Neural cell (in vitro differentiated cells): ENCODE measurements at regions not wholly inside any gene's neighbourhood (a gene's known extent, or its start where the extent isn't known, plus 50 kb on each side); places are given as distances from the start of the nearest gene placed in this dataset.
"Not testable (repeated sequence)": the region's sequence is repeated elsewhere in the genome, so short reads cannot be mapped to it uniquely, and the experiment has no call there.

ENCODE experiments used
- H2AFZ ChIP-seq: fragments of 200-600, 300-800 bp; sonication (generic), shearing (Covaris generic); 2 replicates; pipeline ENCODE4 v1.6.0; 2014; ENCODE audit warnings: low read depth, mild to moderate bottlenecking, antibody characterized with exemption, low read length, moderate library complexity
- H3F3A ChIP-seq: fragments of 200-600 bp; shearing (Covaris generic); 2 replicates; pipeline ENCODE4 v1.6.1; 2016; ENCODE audit warnings: mild to moderate bottlenecking, moderate library complexity, mixed read lengths, antibody characterized with exemption, low read length; ENCODE audit not compliant: insufficient read depth, poor library complexity, severe bottlenecking
- H3K27ac ChIP-seq: fragments of 200-600, 300-800 bp; sonication (generic), shearing (Covaris generic); 2 replicates; pipeline ENCODE4 v1.5.1; 2014; ENCODE audit warnings: mild to moderate bottlenecking, low read length, moderate library complexity
- H3K27me3 ChIP-seq: fragments of 300-800, 200-600 bp; sonication (generic), shearing (Covaris generic); 2 replicates; pipeline ENCODE4 v1.6.0; 2014; ENCODE audit warnings: mild to moderate bottlenecking, low read depth, low read length, moderate library complexity; ENCODE audit not compliant: insufficient read depth
- H3K36me3 ChIP-seq: fragments of 300-800, 200-600 bp; sonication (generic), shearing (Covaris generic); 2 replicates; pipeline ENCODE4 v1.5.1; 2014; ENCODE audit warnings: mild to moderate bottlenecking, antibody characterized with exemption, low read length, moderate library complexity; ENCODE audit not compliant: insufficient read depth
- H3K4me2 ChIP-seq: fragments of 300-800, 200-600 bp; sonication (generic), shearing (Covaris generic); 2 replicates; pipeline ENCODE4 v1.6.0; 2014; ENCODE audit warnings: mild to moderate bottlenecking, low read length
- H3K4me3 ChIP-seq: fragments of 300-800, 200-600 bp; sonication (generic), shearing (Covaris generic); 2 replicates; pipeline ENCODE4 v1.5.1; 2014; ENCODE audit warnings: mild to moderate bottlenecking, low read length, moderate library complexity
- H3K79me2 ChIP-seq: fragments of 200-600 bp; shearing (Covaris generic); replicated peaks from 2 replicates; pipeline ENCODE4 v1.6.0; 2014; ENCODE audit warnings: mild to moderate bottlenecking, low read length, moderate library complexity; ENCODE audit not compliant: insufficient read depth
- H3K9ac ChIP-seq: fragments of 300-800, 200-600 bp; sonication (generic), shearing (Covaris generic); 2 replicates; pipeline ENCODE4 v1.6.1; 2016; ENCODE audit warnings: mild to moderate bottlenecking, low read length, mixed read lengths
- H3K9me2 ChIP-seq: fragments of 200-600 bp; shearing (Covaris generic); 2 replicates; pipeline ENCODE4 v1.6.1; 2016; ENCODE audit warnings: mild to moderate bottlenecking, low read length, mixed read lengths; ENCODE audit not compliant: insufficient read depth
- H3K9me3 ChIP-seq: fragments of 200-600, 300-800 bp; sonication (generic), shearing (Covaris generic); 2 replicates; pipeline ENCODE4 v1.6.1; 2016; ENCODE audit warnings: mild to moderate bottlenecking, mixed run types, low read length, moderate library complexity, mixed read lengths
- H4K20me1 ChIP-seq: fragments of 200-600 bp; shearing (Covaris generic); 2 replicates; pipeline ENCODE4 v1.6.1; 2016; ENCODE audit warnings: mild to moderate bottlenecking, mixed run types; ENCODE audit not compliant: insufficient read depth
- EP300 ChIP-seq: fragments of 450-650 bp; conservative IDR thresholded peaks from 2 replicates; pipeline ENCODE4 v1.6.1; 2014; ENCODE audit warnings: antibody characterized with exemption, mild to moderate bottlenecking, moderate library complexity; ENCODE audit not compliant: poor library complexity, severe bottlenecking
- POLR2AphosphoS5 ChIP-seq: IDR thresholded peaks from 2 replicates; pipeline ENCODE4 v1.6.1; 2012
- RAD21 ChIP-seq: fragments of 450-650 bp; conservative IDR thresholded peaks from 2 replicates; pipeline ENCODE4 v1.6.1; 2014; ENCODE audit warnings: antibody characterized with exemption, mild to moderate bottlenecking, moderate library complexity

DNA sequence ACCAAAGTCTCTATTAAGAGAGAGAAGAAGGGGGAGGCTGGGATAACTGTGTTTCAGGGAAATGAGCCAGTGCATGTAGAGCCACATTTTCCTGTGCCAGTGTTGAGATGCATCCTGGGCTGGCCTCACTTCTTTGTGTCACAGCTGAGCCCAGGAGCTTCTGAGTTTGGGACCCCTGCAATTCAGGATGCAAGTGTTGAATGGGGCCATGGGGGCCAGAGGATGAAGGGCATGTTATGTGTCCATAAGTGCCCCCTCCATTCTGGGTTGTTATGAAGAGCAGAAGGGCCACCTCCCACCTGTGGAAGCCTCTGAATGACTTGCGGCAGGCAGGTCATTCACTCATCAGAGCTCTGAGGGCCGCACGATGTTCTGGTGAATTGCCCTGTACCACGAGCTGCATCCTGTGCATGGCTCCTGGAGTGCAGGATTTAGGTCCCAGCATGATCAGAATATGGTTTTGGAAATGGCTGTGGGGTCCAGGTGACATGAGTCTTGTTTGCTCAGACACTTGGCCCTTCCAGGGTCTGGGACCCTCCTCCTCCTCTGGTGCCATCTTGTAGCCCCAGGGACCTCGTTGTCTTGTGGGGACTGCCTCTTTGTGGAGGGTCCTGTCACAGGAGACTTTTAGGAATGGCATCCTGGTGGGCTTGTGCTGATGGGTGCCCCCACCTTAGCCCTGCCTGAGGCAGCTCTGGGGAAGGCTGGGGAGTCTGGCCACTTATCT, 115.4 kb upstream of the PITX1 start:
- Histone ChIP-seq H3K36me3 (no peaks in the 10 kb centered on the region), H3K9me3 (no peaks in the 10 kb centered on the region), H3K9ac (no peak overlapping the region), H3F3A (no peaks in the 10 kb centered on the region), H3K9me2 (no peaks in the 10 kb centered on the region), H3K4me2 (no peak overlapping the region), H3K79me2 (no peaks in the 10 kb centered on the region), H4K20me1 (no peaks in the 10 kb centered on the region), H2AFZ (no peak overlapping the region), H3K4me3 (no peak overlapping the region), H3K27me3 (no peaks in the 10 kb centered on the region), H3K27ac (no peak overlapping the region)
- TF ChIP-seq RAD21, result no peak

DNA sequence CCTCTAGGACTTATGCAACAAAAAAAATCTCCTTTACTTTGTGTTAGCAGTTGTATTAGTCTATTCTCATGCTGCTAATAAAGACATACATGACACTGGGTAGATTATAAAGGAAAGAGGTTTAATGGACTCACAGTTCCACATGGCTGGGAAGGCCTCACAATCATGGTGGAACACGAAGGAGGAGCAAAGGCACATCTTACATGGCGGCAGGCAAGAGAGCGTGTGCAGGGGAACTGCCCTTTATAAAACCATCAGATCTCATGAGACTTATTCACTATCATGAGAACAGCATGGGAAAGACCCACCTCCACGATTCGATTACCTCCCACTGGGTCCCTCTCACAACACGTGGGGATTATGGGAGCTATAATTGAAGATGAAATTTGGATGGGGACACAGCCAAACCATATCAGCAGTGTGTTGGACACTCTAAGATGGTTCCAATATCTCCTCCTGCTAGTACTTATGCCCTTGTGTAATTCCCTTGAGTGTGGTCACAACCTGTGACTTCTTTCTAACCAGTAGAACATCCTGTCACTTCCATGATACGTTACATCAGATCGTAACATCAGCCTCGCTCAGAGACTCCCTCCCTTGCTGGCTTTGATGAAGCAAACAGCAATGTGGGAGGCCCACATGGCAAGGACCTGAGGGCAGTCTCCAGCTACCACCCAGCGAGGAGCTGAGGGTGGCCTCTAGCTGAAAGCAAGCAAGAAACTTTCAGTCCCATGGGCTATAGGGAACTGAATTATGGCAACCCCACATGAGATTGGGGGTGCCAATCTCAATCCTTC, 113.5 kb upstream of the PITX1 start:
- Histone ChIP-seq H3K9me2 (no peaks in the 10 kb centered on the region), H3K4me3 (no peak overlapping the region), H2AFZ (no peak overlapping the region), H4K20me1 (no peaks in the 10 kb centered on the region), H3K36me3 (no peaks in the 10 kb centered on the region), H3K9ac (no peak overlapping the region), H3K27me3 (no peaks in the 10 kb centered on the region), H3K4me2 (no peak overlapping the region), H3K27ac (no peak overlapping the region), H3K79me2 (no peaks in the 10 kb centered on the region), H3K9me3 (no peaks in the 10 kb centered on the region), H3F3A (no peaks in the 10 kb centered on the region)
- no peak for TF ChIP-seq POLR2AphosphoS5

DNA sequence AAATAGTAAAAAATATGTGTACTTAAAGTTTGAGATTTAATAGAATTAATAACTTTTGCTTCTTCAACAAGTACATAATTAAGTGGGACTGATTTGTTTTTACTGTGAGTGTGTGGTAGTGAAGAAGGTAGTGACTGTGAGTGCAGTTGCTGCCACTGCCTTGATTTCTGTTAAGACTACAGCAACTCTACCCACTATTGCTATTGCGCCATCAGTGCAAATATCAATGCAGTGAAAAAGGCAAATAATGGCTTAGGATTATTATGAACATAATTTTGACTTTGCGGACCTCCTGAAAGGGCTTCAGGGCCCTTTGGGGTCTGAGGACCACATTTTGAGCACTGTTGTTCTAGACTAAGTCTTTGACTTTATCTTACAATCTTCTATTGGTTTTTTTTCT, 112.0 kb upstream of the PITX1 start:
- Histone ChIP-seq H3K27ac (no peak overlapping the region), H3K9ac (no peak overlapping the region), H3K27me3 (no peaks in the 10 kb centered on the region), H3K9me3 (no peaks in the 10 kb centered on the region), H4K20me1 (no peaks in the 10 kb centered on the region), H3K79me2 (no peaks in the 10 kb centered on the region), H3K36me3 (no peaks in the 10 kb centered on the region), H3K4me2 (no peak overlapping the region), H3K9me2 (no peaks in the 10 kb centered on the region), H2AFZ (no peak overlapping the region), H3K4me3 (no peak overlapping the region), H3F3A (no peaks in the 10 kb centered on the region)
- TF ChIP-seq EP300, result no peak

DNA sequence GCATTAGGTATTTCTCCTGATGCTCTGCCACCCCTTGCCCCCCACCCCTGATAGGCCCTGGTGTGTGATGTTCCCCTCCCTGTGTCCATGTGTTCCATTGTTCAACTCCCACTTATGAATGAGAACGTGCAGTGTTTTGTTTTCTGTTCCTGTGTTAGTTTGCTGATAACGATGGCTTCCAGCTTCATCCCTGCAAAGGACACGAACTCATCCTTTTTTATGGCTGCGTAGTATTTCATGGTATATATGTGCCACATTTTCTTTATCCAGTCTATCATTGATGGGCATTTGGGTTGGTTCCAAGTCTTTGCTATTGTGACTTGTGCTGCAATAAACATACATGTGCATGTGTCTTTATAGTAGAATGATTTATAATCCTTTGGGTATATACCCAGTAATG, 109.7 kb upstream of the PITX1 start:
- not testable (repeated sequence) for H4K20me1 ChIP-seq, H3K4me2 ChIP-seq, H3K27me3 ChIP-seq, H3K9ac ChIP-seq, H2AFZ ChIP-seq, H3K9me3 ChIP-seq, H3K79me2 ChIP-seq, H3F3A ChIP-seq, H3K36me3 ChIP-seq, H3K9me2 ChIP-seq, H3K27ac ChIP-seq, H3K4me3 ChIP-seq
